Kidney (tissue), 13 donors: ENCODE measurements at regions not wholly inside any gene's neighbourhood (a gene's known extent, or its start where the extent isn't known, plus 50 kb on each side); places are given as distances from the start of the nearest gene placed in this dataset.
A peak's percentile ranks its signal among the peaks of the same experiment; 100 is the strongest.

ENCODE experiments used
- DNase-seq, 5 donors: peaks; one replicate each; pipeline ENCODE4 v3.0.0-alpha.2; 2013 to 2020
- FAIRE-seq: peaks from 2 replicates; lab custom pipeline; 2012; peaks lifted over from hg19 to GRCh38; lab: Jason Lieb, UNC
- H3K27ac ChIP-seq, 2 donors: one replicate each; pipeline ENCODE4 v1.7.0; 2013; ENCODE audit warnings: low read depth in 2 of 2, low read length in 2 of 2, inconsistent platforms in 1 of 2
- H3K27me3 ChIP-seq: one replicate; pipeline ENCODE4 v1.7.1; 2013; ENCODE audit warnings: low read length, inconsistent platforms; ENCODE audit not compliant: control insufficient read depth, insufficient read depth
- H3K36me3 ChIP-seq, 3 donors: one replicate each; pipeline versions ENCODE4 v1.7.0 to v1.7.1; 2013; ENCODE audit warnings: low read length in 3 of 3, control low read depth in 1 of 3, inconsistent platforms in 1 of 3; ENCODE audit not compliant: insufficient read depth in 3 of 3, control insufficient read depth in 2 of 3
- H3K4me1 ChIP-seq, 3 donors: one replicate each; pipeline versions ENCODE4 v1.7.0 to v1.7.1; 2013; ENCODE audit warnings: low read length in 3 of 3, inconsistent platforms in 1 of 3, low read depth in 1 of 3; ENCODE audit not compliant: control insufficient read depth in 2 of 3, insufficient read depth in 2 of 3
- H3K4me3 ChIP-seq, 3 donors: one replicate each; pipeline versions ENCODE4 v1.7.0 to v1.8.1; 2013; ENCODE audit warnings: low read length in 3 of 3, control low read depth in 1 of 3, inconsistent platforms in 1 of 3
- H3K9ac ChIP-seq, 3 donors: one replicate each; pipeline versions ENCODE4 v1.7.0 to v1.7.1; 2013; ENCODE audit warnings: low read length in 3 of 3, control low read depth in 1 of 3, inconsistent platforms in 1 of 3
- H3K9me3 ChIP-seq, 3 donors: one replicate each; pipeline versions ENCODE4 v1.7.0 to v1.7.1; 2013; ENCODE audit warnings: low read length in 3 of 3, control low read depth in 1 of 3, inconsistent platforms in 1 of 3; ENCODE audit not compliant: control insufficient read depth in 2 of 3, insufficient read depth in 1 of 3
- intact Hi-C: fragments of 100-400 bp; cut with DNase I; formaldehyde crosslinking; loops from one replicate; pipeline ENCODE4 v1.11.1; 2022
- TF ChIP-seq, protein P1 (sequence below): IDR thresholded peaks from 3 replicates; pipeline ENCODE4 v1.5.1; 2012; ENCODE audit warnings: mild to moderate bottlenecking, moderate library complexity, borderline replicate concordance; ENCODE audit not compliant: insufficient read depth; ENCODE audit errors: extremely low read depth
- donor health status: control.
- donor health status: control.
- donor health status: control.
- donor health status: control.
- donor health status: control.
- donor health status: DM: yes; HTN: yes; CAD: no.
- donor health status: Normal renal cell carcinoma (clear cell type).

DNA sequence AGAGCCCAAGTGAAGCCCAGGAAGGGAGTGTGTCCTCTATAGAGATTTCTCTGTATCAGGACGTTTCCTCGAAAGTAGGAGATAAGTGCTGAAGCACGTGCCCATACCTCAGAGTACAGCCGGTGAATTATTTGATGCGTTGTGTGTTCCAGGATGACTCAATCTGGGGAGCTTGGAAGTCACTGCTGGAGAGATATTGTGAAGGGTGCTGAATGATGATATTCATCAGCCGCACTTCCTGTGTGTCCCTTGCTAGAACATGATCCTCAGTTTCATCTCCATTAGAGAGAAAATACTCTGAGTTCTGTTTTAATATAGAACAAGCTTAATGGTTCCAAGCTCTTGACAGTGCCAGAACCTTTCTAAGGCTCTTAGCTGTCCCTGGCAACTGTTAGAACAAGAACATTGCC, 402.3 kb upstream of the ADAMTSL1 start:
- no peaks in the 10 kb centered on the region for H3K27me3 ChIP-seq
- no peak for FAIRE-seq
- H3K4me1 ChIP-seq, result no peaks in the 10 kb centered on the region
- no peaks in the 10 kb centered on the region for H3K9me3 ChIP-seq
- no peak overlapping the region for H3K27ac ChIP-seq
- no peak overlapping the region for H3K9ac ChIP-seq
- H3K36me3 ChIP-seq, result no peaks in the 10 kb centered on the region
- TF ChIP-seq, protein P1, sequence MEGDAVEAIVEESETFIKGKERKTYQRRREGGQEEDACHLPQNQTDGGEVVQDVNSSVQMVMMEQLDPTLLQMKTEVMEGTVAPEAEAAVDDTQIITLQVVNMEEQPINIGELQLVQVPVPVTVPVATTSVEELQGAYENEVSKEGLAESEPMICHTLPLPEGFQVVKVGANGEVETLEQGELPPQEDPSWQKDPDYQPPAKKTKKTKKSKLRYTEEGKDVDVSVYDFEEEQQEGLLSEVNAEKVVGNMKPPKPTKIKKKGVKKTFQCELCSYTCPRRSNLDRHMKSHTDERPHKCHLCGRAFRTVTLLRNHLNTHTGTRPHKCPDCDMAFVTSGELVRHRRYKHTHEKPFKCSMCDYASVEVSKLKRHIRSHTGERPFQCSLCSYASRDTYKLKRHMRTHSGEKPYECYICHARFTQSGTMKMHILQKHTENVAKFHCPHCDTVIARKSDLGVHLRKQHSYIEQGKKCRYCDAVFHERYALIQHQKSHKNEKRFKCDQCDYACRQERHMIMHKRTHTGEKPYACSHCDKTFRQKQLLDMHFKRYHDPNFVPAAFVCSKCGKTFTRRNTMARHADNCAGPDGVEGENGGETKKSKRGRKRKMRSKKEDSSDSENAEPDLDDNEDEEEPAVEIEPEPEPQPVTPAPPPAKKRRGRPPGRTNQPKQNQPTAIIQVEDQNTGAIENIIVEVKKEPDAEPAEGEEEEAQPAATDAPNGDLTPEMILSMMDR, result no peak
- intact Hi-C loops, result no loop called here
- no peak overlapping the region for H3K4me3 ChIP-seq
- no peak for DNase-seq

DNA sequence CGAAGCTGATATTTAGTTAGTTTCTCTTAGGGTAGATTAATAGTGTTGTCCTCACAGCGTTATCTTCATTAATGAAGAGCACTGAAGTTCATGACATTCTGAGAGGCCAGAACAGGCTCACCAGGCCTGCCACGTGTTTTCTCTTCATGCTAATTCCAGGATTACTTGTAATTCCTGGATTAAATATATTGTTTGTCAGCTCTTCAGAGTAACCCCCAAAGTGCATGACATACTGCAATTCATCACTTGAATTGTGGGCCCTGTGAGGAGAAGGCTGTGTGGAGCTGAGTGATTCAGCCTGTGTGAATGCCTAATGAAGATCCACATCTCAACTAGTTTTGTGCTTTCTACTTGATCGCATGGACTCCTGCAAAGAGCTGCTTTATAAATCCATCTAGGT, 401.0 kb upstream of the ADAMTSL1 start:
- peak in 2 of 5 donors; percentile 15 to 79 for DNase-seq

DNA sequence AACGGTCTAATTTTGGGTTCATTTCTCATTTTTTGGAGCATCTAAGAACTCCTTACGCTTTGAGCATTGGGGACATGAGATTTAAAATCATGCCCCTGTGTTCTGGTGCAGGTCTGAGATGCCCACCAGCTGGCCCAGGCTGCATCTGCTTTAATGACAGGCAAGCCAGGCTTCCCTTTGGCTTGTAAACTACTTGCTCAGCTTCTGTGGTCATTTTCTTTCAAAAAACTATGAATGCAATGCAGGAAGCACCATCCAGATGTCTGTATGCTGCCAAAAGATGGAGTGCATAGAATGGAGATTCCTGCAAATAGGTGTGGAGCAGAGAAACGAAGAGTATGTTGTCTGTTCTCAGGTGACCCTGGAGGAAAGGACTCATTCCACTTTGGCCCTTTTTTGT, 399.9 kb upstream of the ADAMTSL1 start:
- no peak for FAIRE-seq
- TF ChIP-seq, protein P1, result no peak
- Histone ChIP-seq H3K9ac (no peak overlapping the region), H3K4me1 (no peaks in the 10 kb centered on the region), H3K9me3 (no peaks in the 10 kb centered on the region), H3K4me3 (no peak overlapping the region), H3K27me3 (no peaks in the 10 kb centered on the region), H3K36me3 (no peaks in the 10 kb centered on the region), H3K27ac (no peak overlapping the region)
- no peak for DNase-seq
- intact Hi-C loops, result no loop called here

More for the DNA sequence above, 401.0 kb upstream of the ADAMTSL1 start:
- no peaks in the 10 kb centered on the region for H3K4me1 ChIP-seq
- H3K4me3 ChIP-seq, result no peak overlapping the region
- intact Hi-C loops, result no loop called here
- no peak for FAIRE-seq
- no peaks in the 10 kb centered on the region for H3K36me3 ChIP-seq
- no peak overlapping the region for H3K9ac ChIP-seq
- H3K27ac ChIP-seq, result no peak overlapping the region
- H3K27me3 ChIP-seq, result no peaks in the 10 kb centered on the region
- no peaks in the 10 kb centered on the region for H3K9me3 ChIP-seq
- TF ChIP-seq, protein P1, result no peak

DNA sequence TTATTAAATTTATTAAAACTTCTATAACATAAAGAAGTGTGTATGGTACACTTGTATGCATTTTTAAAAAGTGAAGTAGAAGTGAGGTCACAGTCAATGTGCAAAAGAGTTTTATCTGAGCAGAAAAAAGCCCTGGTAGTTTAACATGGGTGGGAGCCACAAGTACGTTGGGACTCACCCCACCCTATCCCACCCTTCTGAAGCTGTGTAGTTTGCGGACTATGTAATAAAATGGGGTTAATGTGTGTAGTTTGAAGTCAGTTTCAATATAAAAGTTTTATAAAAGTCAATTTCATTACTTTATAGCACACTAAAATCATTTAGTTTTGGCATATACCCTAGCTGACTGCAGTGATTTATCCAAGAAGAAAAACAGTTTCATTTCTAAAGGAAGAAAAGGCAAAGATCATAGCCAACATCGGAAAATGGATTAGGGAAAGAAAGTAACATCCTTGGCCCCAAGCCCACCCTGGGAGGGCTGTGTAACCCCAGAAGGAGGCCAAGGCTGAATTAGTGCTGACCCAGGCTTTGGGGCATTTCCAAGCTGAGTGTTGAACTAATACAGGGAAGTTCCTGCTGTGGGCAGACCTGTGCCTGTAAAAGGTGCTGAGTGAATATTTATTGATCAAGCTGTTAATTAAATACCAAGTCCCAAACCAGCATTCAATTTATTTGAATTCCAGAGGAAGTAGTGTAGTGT, 398.6 kb upstream of the ADAMTSL1 start:
- TF ChIP-seq, protein P1, result no peak
- Histone ChIP-seq H3K4me3 (no peak overlapping the region), H3K27ac (no peak overlapping the region), H3K9ac (no peak overlapping the region), H3K27me3 (no peaks in the 10 kb centered on the region), H3K4me1 (no peaks in the 10 kb centered on the region), H3K36me3 (no peaks in the 10 kb centered on the region), H3K9me3 (no peaks in the 10 kb centered on the region)
- FAIRE-seq, result no peak
- intact Hi-C loops, result no loop called here
- DNase-seq, result no peak
